ELF-1 (cell line): ENCODE measurements at regions not wholly inside any gene's neighbourhood (a gene's known extent, or its start where the extent isn't known, plus 50 kb on each side); places are given as distances from the start of the nearest gene placed in this dataset.

Experiments
- DNase-seq: peaks from one replicate; pipeline ENCODE4 v3.0.0-alpha.2; 2016; ENCODE audit warnings: low read depth, low spot score

DNA sequence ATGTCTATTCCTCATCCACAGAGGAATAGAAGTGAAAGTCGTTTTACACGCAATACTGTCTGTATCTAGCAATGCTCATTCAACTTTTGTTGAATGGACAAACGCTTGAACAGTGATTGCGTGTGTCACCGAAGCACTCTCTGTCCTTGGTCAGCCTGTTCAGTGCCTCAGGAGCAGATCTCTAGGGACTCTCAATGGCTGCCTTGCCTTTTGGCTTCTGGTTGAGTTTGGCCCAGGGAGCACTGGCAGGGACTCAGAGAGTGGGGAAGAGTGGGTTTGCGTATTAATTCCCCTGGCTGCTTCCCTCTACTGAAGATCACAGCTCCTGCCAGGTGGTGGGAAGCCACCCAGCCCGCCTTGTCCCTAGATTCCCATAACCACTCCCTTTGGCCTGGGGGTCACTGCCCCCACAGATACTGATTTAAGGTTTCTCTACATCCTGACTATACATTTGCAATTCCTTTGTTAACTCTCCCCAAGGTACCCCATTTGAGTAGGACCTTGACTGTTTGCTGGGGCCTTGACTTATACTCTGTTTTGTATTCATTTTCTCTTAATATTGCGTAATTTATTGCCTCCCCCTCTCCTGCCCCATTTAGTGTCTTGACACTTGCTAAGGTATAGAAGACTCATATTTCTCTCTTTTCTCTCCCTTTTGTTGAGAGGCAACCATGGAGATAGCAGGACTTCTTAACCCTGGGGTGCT, 61.7 kb upstream of the USP24 start:
- no peak for DNase-seq

DNA sequence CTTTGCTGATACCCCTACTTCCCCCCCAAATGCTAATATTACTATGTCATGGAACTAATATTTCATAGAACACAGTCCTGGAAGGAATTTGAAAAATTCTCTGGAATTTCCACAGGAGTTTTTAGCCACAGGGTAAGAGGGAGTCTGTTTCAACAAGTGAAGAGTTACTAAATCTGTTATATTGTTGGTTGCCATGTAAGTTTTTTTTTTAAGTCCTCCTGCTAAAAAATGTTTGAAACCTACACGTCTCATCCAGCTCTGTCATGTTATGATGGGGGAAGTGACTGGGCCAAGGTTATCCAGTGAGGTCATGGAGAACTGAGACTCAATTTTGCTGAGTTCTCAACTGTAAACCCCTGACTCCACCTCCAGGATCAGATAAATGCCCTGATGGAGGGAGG, 60.8 kb upstream of the USP24 start:
- DNase-seq, result no peak

DNA sequence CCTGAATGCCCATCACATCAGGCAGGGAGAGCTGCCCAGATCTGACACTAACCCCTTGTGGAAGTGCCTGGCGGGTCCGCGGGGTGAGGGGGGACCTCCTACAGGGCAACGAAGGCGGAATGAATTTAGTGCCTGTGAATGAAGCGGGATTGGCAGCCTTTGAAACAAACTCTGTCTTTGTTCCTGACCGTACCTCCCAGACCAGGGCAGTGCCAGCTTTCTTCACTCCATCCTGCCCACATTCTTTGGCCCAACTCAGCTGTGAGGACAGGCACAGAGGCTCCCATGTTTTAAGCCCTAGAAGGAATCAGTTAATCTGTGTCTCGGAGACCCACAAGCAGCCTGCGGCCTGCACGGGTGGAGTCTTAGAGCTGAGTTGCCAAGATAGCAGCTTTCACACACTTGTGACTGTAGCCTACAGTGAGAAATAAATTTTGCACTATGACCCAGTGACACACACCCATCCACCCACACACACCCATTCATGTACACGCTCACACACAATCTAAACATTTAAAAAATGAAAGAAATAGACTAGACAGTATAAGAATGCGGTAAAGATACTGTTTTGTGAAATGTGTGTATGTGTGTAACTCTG, 60.1 kb upstream of the USP24 start:
- no peak for DNase-seq

DNA sequence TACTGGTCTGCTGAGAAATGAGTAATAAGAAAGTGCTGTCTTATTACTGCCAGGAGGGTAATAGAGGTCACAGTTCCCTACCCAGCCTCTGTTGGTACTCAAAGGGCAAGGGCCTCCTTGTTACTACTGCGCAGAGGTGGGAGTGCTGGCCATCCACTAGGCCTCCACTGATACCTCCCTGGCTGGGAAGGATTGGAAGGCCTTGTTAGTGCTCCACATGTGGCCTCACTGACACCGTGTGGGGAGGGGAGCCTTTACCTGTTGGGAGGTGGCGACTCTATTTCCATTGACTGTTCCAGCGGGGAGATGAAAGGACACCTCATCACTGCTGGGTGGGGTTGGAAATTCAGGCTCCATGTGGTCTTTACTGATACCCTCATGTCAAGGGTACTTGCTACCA, 57.8 kb upstream of the USP24 start:
- DNase-seq, result peak; percentile 31
